ENCODE measurements at regions not wholly inside any gene's neighbourhood (a gene's known extent, or its start where the extent isn't known, plus 50 kb on each side); places are given as distances from the start of the nearest gene placed in this dataset.

DNA sequence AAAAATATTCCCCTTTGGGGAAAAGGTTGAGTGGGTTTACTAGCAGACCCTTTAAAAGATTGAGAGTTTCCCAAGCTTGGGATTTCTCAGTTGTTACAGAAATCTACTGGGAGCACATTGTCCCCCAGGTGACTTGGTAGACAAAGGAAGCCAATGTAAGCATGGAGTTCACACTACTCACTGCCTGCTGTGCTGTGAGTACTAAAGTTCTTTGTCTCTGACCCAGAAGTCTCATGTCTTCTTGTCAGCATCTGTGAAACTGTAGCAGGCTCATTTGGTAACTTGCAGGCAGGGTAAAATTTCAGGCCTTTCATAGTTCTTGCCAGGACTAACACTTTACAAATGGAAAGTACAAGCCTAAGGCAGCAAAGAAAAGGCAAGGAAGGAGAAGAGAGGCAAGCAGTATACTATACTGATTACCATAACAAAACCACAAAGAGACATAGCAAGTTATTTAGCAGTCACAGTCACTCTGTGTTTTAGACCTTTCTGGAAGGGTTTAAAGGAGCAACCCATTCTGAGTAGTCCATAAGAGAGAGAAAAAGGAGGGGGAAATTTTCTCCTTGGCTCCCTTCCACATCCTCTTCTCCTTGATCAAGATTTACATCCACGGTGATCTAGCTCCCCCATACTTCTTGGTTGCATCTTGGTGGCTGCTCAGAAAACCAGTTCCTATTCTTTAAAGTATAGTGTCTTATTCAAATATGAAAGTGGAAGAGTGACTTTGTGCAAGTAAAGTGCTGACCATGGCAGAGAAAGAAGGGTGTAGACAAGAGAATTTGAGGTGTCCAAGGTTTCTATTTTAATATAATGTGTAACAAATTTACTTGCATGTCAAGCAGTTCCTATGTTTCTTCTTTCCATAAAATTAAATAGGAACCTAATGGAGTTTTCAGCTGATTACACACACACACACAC lies 160.0 kb upstream of the PDE5A start:
- Histone ChIP-seq H3K9ac (ENCODE audit: low read depth in 1 of 2, low read length in 2 of 2) (no peak overlapping the region), H3K4me1 (ENCODE audit: control insufficient read depth in 4 of 4, insufficient read depth in 4 of 4, low read length in 3 of 4) (no peaks in the 10 kb centered on the region), H3K27me3 (ENCODE audit: control insufficient read depth in 4 of 4, insufficient read depth in 4 of 4, low read length in 3 of 4) (no peaks in the 10 kb centered on the region), H3K9me3 (ENCODE audit: control insufficient read depth in 4 of 4, low read length in 3 of 4) (peaks cover 0 to 3% (median 0%) of the 10 kb centered on the region in 4 donors), H3K36me3 (ENCODE audit: control insufficient read depth in 4 of 4, insufficient read depth in 3 of 4, low read depth in 1 of 4, low read length in 3 of 4) (no peaks in the 10 kb centered on the region), H3K4me3 (ENCODE audit: low read depth in 1 of 3, low read length in 3 of 3) (no peak overlapping the region), H3K27ac (ENCODE audit: low read depth in 1 of 2, low read length in 2 of 2) (no peak overlapping the region)
- DNase-seq (ENCODE audit: low spot score): no peak
- no peak for TF ChIP-seq SP1 (IDR thresholded peaks at IDR 0.05)
- TF ChIP-seq FOXA2 (IDR thresholded peaks at IDR 0.05): no peak
- no peak for TF ChIP-seq FOXA1 (IDR thresholded peaks at IDR 0.05)
- no peak for TF ChIP-seq EGR1 (IDR thresholded peaks at IDR 0.05; ENCODE audit: low read depth in 2 of 2)
- TF ChIP-seq, protein P1, sequence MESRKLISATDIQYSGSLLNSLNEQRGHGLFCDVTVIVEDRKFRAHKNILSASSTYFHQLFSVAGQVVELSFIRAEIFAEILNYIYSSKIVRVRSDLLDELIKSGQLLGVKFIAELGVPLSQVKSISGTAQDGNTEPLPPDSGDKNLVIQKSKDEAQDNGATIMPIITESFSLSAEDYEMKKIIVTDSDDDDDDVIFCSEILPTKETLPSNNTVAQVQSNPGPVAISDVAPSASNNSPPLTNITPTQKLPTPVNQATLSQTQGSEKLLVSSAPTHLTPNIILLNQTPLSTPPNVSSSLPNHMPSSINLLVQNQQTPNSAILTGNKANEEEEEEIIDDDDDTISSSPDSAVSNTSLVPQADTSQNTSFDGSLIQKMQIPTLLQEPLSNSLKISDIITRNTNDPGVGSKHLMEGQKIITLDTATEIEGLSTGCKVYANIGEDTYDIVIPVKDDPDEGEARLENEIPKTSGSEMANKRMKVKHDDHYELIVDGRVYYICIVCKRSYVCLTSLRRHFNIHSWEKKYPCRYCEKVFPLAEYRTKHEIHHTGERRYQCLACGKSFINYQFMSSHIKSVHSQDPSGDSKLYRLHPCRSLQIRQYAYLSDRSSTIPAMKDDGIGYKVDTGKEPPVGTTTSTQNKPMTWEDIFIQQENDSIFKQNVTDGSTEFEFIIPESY (IDR thresholded peaks at IDR 0.05): no peak
- TF ChIP-seq HNF4G (IDR thresholded peaks at IDR 0.05): no peak
- no peak for TF ChIP-seq YY1 (IDR thresholded peaks at IDR 0.05)
- TF ChIP-seq, protein P2, sequence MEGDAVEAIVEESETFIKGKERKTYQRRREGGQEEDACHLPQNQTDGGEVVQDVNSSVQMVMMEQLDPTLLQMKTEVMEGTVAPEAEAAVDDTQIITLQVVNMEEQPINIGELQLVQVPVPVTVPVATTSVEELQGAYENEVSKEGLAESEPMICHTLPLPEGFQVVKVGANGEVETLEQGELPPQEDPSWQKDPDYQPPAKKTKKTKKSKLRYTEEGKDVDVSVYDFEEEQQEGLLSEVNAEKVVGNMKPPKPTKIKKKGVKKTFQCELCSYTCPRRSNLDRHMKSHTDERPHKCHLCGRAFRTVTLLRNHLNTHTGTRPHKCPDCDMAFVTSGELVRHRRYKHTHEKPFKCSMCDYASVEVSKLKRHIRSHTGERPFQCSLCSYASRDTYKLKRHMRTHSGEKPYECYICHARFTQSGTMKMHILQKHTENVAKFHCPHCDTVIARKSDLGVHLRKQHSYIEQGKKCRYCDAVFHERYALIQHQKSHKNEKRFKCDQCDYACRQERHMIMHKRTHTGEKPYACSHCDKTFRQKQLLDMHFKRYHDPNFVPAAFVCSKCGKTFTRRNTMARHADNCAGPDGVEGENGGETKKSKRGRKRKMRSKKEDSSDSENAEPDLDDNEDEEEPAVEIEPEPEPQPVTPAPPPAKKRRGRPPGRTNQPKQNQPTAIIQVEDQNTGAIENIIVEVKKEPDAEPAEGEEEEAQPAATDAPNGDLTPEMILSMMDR (IDR thresholded peaks at IDR 0.05; ENCODE audit: low read depth, low read length, missing input control): no peak
- TF ChIP-seq, protein P3, sequence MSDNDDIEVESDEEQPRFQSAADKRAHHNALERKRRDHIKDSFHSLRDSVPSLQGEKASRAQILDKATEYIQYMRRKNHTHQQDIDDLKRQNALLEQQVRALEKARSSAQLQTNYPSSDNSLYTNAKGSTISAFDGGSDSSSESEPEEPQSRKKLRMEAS (IDR thresholded peaks at IDR 0.05): no peak
- TF ChIP-seq RXRA (IDR thresholded peaks at IDR 0.05): no peak
- TF ChIP-seq GABPA (IDR thresholded peaks at IDR 0.05 in 1 of 2, conservative IDR thresholded peaks at IDR 0.05 in 1 of 2): no peak
- TF ChIP-seq TAF1 (conservative IDR thresholded peaks at IDR 0.05): no peak
- TF ChIP-seq, protein P4, sequence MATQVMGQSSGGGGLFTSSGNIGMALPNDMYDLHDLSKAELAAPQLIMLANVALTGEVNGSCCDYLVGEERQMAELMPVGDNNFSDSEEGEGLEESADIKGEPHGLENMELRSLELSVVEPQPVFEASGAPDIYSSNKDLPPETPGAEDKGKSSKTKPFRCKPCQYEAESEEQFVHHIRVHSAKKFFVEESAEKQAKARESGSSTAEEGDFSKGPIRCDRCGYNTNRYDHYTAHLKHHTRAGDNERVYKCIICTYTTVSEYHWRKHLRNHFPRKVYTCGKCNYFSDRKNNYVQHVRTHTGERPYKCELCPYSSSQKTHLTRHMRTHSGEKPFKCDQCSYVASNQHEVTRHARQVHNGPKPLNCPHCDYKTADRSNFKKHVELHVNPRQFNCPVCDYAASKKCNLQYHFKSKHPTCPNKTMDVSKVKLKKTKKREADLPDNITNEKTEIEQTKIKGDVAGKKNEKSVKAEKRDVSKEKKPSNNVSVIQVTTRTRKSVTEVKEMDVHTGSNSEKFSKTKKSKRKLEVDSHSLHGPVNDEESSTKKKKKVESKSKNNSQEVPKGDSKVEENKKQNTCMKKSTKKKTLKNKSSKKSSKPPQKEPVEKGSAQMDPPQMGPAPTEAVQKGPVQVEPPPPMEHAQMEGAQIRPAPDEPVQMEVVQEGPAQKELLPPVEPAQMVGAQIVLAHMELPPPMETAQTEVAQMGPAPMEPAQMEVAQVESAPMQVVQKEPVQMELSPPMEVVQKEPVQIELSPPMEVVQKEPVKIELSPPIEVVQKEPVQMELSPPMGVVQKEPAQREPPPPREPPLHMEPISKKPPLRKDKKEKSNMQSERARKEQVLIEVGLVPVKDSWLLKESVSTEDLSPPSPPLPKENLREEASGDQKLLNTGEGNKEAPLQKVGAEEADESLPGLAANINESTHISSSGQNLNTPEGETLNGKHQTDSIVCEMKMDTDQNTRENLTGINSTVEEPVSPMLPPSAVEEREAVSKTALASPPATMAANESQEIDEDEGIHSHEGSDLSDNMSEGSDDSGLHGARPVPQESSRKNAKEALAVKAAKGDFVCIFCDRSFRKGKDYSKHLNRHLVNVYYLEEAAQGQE (IDR thresholded peaks at IDR 0.05): no peak
- no peak for TF ChIP-seq RAD21 (IDR thresholded peaks at IDR 0.05)
- TF ChIP-seq, protein P5, sequence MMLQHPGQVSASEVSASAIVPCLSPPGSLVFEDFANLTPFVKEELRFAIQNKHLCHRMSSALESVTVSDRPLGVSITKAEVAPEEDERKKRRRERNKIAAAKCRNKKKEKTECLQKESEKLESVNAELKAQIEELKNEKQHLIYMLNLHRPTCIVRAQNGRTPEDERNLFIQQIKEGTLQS (IDR thresholded peaks at IDR 0.05): no peak
- no peak for TF ChIP-seq JUND (IDR thresholded peaks at IDR 0.05)
- 82% methylated on average over 1 of the region's 1 CpG for WGBS
